HG02885 (cell line): ENCODE measurements at regions not wholly inside any gene's neighbourhood (a gene's known extent, or its start where the extent isn't known, plus 50 kb on each side); places are given as distances from the start of the nearest gene placed in this dataset.
"Not testable (repeated sequence)": the region's sequence is repeated elsewhere in the genome, so short reads cannot be mapped to it uniquely, and the experiment has no call there.

Source experiments
- ATAC-seq: cut with Tn5 transposase; IDR thresholded peaks from one replicate; pipeline ENCODE4 v1.9.1; 2021; ENCODE audit warnings: mild to moderate bottlenecking; ENCODE audit not compliant: unreplicated experiment, poor library complexity

DNA sequence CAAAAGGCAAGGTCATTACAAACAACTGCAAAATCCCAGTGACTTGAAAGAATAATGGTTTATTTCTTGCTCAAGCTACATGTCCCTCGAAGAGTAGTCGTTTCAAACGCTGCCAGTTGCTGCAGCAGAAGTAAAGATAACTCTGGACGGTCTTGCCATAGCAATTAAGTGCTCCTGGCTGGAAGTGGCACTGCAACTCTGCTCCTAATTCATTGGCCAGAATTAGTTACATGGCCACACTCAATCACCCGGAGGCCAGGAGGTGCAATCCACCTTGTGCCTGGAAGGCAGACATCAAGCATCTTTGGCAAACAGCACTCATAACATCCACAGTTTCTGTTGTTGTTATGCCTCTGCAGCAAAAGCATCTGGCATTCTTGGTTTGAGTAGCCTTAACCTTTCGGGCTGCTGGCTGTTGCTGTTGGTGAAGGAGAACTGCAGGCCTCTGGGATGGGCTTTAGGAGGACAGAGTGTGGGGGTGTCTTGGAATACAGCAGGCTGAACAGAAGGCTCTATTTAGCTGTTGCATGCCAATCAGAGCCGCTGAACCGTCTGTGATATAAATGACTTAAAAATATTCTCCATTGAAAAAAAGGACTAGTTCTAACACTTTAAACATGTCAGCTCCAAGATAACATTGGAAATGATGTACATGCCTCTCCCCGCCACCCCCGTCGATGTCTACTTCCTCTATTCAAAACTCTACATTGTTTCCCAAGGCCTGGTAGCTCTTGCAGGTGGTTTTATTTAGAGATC, 123.5 kb upstream of the DYRK2 start:
- no peak for ATAC-seq

DNA sequence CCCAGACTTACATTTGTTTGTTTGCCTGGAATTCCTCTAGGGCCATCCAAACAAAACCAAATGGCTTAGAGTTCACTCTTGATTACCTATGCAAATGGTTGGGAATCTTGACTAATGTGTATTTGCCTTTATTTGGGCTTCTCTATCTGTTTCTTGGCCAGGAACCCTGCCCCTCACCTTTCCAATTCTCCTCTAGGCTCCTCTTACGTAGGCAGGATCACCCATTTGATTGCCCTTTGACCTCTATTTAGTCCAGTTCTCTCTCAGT, 123.0 kb upstream of the DYRK2 start:
- no peak for ATAC-seq

DNA sequence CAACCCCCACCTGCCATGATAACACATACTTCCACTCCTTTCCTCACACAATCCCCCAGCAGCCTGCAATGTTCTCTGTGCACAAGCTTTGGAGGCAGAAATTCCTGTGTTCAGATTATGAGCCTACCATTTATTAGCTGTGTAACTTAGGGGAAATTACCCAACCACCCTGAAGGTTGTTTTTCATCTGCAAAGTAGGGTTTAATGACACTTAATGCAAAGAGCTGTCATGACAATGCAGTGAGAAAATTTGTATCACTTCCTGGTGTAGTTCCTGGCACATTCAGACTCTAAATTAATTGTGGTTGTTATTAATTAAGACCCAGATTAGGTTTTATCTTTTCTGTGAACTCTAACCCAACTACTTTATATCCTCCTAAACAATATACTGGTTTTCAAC, 122.4 kb upstream of the DYRK2 start:
- no peak for ATAC-seq

DNA sequence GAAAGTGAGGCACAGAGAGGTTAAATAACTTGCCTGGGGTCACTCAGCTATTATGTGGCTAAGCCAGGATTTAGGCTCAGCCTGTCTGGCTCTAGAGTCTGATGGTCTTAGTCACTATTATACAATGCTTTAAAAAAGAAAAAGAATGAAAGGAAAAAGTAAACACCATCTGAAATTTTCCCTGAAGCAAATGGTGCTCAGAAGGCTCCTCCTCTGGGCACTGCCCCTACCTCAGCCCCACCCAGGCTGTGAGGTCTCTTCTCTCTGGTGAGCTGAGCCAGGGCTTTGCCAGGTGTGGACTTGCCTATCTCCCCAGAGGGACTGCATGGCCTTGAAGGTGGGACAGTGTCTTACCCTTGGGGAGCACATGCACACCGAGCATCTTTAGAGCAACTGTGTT, 117.5 kb upstream of the DYRK2 start:
- no peak for ATAC-seq

DNA sequence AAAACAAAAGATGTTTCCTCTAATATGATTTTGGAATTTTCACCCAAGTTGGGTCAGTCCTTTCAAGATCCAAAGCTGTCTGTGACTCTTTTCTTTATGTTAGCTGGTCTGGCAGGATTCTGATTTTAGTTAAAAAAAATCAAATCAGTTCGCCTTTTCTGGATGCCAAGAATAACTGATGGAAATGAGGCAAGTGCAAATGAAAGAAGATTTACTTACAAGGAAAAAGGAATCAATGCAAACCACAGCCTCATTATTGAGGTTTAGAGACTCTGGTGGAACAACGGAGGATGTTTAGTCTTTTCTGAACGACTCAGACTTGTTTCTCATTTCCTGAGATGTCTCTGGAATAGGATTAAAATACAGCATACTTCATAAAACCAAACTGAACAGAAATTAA, 117.0 kb upstream of the DYRK2 start:
- no peak for ATAC-seq

DNA sequence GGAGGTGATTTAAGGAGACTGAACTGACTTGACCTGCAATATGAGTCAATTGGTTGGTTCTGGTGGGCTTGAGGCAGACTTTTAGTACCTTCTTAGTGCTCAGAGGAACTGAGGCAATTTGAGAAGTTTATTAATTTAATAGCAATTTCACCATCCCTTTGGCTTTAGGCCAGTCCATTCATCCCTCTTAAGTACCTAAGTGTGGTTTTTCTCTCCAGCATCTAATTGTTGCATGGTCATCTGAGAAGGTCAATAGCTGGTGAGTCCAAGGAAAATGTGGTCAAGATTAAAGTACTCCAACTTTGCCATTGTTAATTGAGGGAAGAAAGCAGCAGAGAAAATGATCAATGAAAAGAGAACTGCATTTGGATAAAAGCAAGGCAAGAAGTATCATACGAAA, 115.4 kb upstream of the DYRK2 start:
- no peak for ATAC-seq

DNA sequence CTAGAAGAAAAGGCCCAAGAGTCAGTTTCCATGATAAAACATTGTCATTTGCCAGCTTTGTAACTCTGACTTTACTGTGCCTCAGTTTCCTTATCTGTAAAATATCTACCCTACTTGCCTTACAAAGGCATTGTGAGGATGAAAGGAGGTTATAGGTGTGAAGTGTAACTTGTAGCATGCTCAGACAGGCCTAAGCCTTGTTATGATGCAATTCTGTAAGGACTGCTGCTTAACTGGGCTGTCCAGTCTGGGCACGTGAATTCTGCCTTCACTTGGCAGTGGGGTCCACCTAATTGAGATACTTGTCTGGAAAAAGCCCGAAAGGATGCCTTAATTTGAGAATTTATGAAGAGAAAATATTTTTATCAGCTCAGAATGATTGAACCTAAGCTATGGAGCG, 114.5 kb upstream of the DYRK2 start:
- ATAC-seq: no peak

DNA sequence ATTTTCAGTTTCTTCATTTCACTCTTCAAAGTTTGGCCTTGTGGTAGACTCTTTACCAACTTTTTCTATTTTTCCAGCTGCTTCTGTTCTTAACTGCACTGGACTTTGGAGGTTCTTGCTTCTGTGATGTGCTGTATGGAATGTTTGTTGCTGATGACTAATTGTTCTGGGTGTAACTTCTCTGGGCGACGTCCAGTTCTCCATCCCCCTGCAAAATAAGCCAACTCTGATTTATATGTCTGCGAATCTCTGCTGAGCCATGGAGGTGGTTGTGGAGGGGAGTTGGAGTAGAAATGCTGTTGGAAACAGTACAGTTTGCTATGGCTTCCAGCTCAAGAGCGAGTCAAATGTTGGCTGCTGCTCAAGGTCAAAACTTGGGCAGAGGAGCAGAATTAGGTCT, 113.9 kb upstream of the DYRK2 start:
- ATAC-seq: no peak

DNA sequence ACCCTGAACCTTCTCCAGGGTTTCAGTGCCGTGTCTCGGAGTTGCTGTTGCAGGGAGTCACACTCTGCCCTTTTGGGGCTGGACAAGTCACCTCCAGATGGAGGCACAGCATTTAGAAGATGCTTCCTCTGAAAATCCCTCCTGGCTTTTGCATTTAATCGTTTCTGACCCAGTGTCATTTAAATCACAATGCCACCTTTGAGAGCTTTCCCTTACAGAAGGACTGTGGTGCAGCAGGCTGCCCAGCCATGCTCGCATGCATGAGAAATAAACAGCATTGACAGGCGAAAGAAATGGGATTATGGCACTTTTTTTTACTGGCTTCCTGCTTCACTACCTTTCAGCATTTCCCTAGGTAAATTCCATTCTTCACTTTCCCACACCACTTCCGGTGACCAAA, 113.4 kb upstream of the DYRK2 start:
- ATAC-seq: no peak

DNA sequence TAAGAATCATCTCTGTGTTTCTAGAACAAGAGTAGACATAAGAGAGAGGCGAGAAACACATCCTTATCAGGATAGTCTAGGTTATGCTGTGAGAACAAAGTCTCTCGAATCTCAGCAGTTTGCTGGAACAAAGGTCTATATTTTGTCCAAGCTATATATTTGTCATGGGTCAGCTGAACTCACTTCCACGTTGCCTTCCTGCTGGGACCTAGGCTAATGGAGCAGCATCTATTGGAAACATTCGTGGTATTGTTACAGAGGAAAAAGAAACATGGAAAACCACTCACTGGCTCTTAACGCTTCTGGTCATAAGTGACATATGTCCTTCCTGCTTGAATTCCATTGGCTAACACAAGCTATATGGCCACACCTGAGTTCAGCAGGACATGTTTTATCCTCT, 112.6 kb upstream of the DYRK2 start:
- ATAC-seq: no peak

DNA sequence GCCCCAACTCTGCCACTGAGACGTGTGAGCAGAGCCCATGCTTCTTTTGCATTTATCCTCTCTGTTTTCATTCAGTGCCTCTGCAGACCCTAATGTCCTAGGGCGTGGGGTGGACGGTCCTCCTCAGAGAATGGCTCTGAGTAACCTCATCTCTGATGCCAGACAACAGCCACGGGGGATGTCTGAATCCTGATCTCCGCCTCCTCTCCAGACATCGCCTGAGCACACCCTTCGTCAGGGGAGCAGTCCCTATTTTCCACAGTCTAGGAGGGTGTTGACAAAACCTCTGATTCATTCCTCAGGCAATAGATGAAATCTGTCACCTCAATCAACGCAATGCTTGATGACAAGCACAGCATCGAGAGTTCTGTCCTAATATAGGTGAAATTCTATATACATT, 109.2 kb upstream of the DYRK2 start:
- ATAC-seq: no peak

DNA sequence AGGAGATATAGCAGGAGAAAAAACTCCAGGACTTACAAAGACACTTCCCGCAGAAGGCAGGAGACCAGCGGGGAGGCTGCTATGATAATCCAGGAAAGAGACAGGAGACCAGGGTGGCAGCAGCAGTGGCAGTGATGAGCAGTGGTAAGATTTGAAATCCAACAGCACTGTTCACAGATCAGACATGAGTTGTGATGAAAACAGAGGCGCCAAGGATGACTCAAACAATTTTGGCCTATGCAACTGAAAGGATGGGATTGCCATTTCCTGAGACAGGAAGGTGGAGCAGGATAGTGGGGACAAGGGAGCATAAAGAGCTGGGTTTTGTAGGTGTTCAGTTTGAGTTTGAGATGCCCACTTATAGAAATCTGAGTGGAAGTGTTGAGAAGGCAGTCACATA, 108.6 kb upstream of the DYRK2 start:
- no peak for ATAC-seq

DNA sequence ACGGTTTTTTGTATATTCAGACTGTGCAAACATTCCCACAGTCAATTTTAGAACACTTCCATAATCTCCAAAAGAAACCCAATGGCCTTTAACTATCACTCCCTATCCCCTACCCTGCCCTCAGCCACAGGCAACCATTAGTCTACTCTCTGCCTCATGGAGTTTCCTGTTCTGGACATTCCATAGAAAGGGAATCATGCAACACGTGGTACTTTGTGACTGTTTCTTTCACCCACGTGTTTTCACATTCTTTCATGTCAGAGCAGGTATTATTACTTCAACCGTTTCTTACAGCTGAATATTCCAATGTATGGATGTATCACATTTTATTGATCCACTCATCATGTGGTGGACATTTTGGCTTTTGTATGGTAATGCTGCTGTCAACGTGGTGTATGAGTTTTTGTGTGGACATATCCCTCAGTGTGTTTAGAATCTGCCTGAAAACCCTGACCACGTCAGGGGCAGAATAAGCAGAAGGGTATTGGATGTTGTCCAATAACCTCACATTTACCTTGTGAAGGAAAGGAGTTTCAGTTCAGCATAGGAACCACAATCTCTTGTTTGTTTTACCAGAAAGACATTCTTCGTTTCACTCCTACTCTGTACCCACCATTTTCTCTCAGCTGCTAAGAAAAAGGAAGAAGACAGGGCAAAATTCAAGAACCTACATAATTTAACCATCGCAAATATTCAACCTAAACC, 107.5 kb upstream of the DYRK2 start:
- ATAC-seq: peak; percentile 69

DNA sequence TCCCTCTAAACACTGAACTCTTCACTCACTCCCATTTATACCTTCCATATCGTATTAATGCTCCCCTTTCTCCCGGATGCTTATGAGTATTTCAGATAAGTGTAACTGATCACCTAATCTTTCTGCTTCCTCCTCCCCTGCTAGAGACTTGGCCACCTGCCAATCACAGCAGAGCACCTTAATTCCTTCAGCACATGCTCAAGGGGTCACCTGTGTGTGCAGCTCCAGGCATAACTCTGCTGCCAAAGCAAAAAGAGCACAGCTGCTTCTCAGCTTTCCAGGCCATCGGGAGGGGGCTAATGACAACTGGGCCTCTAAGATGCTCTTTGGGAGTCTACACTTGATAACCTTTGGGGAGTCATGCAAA, 106.9 kb upstream of the DYRK2 start:
- peak; percentile 23 for ATAC-seq

DNA sequence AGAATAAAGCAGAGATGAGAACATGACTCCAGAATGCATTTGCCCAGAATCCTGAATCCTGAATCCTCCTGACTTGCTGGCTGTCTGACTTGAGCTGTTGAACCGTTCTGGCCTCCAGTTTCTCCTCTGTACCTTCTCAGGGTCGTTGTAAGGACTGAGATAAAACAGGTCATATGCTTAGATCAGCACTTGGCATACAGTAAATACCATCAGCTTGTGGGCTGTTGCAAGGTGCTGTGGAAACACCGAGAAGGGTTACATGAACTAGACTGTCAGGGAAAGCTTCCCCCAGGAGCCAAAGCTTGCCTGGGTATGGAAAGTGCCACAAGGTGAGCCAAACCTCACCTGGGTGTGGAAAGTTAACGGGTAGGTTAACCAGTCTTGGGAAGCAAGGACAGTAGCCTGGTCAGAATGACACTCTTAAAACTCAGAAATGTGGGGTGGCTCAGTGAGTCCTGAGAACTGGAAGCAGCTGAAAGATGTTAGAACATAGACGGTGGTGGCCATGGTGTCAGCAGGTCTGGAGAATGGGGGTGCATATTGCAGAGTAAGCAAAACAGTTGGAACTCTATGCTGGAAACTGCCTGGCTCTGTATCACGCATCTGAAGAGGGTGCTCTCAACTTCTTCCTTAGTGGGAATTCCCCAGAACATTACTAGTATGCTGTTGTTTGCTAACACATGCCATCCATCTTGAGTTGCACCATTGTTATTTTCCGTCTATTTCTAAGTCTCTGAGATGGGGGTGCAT, 105.3 kb upstream of the DYRK2 start:
- ATAC-seq: no peak

DNA sequence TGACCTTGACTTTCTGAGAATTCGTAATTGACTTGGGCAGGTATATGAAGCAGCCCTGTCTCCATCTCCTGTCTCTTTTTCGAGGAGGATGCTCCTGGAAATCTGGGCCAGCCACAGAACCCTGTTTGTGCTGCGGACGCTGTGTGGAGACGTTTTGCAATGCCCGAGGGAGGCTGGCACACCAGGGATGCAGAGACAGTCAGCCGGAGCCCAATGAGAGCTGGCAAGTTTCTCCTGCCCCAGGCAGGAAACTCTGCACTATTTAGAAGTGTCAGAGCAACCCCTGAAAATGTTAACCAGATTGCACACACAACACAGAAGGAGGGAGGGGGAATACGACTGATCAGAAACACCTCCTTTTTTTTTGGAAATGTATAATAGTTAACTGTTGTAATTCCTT, 103.2 kb upstream of the DYRK2 start:
- no peak for ATAC-seq

DNA sequence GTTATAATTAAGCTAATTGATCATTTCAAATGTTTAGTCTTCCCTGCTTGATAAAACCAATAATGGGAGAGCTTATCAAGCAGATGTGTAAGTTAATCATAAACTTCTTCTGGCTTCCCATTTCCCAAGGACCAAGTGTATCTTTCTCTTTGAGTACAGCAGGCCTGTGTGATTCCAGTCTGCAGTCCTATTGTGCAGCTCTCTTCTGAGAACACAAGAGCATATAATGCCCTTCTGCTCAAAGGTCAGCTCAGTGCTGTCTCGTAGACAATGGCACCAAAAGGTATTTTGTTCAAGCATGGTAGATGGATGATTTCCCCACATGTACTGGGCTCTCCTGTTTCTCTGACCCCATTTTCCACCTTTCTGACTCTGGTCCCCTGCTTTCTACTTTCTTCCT, 101.8 kb upstream of the DYRK2 start:
- no peak for ATAC-seq

DNA sequence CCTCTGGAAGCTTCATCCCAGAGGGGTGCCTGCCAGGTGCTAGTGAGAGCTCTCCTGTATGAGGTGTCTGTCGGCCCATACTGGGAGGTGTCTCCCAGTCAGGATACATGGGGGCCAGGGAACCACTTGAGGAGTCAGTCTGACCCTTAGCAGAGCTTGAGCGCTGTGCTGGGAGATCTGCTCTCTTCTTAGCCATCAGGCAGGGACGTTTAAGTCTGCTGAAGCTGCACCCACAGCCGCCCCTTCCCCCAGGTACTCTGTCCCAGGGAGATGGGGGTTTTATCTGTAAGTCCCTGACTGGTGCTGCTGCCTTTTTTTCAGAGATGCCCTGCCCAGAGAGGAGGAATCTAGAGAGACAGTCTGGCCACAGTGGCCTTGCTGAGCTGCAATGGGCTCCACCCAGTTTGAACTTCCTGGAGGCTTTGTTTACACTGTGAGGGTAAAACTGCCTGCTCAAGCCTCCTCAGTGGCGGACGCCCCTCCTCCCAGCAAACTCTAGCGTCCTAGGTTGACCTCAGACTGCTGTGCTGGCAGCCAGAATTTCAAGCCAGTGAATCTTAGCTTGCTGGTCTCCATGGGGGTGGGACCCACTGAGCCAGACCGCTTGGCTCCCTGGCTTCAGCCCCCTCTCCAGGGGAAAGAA, 93.3 kb upstream of the DYRK2 start:
- ATAC-seq: not testable (repeated sequence)

DNA sequence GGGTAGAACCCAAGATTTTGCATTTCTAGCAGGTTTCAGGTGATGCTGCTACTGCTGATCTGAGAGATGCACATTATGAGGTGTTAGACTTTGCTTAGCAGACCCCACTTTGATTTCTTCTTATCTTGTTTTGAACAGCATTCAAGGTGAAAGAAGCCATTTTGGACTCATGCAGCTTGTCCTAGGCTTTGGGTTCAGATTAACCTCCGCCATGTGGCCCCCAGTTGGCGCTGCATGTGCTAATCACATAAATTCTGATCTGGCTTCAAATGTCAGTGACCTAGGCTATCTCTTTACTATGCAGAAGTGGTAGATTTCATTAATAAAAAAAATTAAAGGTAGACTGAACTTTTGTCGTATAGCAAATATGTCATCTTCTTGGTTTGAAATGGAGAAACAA, 89.8 kb upstream of the DYRK2 start:
- no peak for ATAC-seq

DNA sequence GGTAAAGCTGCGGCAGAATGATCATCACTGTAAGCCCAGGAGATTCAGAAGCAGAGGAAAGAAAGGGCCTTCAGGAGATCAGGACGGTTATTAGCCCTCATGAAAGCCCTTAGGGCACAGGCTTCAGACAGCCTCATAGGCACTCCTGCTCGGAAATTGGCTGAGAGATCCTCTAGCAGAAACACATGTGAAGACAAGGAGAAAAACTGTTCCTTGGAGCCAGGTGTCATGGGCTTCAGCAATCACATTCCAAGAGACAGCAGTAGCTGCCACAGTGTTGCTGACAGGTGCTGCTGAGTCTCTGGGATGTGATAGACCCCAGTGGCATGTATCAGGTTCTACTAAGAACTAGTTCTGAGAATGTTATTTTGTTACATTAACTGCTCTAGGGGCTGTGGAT, 88.8 kb upstream of the DYRK2 start:
- no peak for ATAC-seq

DNA sequence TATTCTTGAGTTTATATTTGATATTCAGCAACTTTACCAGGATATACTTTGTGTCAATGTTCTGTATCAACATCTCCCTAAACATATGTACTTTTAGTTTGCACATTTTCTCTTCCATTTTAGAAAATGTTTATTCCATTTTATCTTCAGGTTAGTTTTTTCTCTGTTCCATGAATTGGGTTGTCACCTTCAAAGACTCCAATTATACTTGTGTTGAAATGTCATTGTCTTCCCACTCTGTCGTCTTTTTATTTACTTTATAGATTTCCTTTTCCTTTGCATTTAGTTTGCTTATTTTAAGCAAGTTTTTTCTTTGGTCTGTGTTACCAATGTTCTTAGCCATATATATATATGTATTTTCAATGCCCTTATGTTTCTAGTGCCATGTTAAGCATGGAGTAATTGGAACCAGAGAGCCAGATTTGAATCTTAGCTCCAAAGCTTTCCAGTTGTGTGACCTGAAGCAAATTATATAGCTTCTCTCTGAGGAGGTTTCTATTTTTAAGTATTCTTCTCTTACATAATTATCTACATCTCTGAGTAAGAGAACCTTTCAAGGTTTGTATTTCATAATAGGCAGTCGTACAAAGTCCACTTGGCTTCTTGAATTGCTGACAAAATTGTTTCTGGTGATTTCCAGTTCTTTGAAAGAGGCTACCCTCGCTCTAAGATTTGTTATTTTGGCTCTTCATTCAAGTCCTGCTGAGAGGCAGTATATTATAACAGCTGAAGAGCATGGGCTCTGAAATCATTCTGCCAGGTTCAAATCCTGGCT, 85.8 kb upstream of the DYRK2 start:
- ATAC-seq: no peak
